SK-N-MC (cell line): ENCODE measurements at regions not wholly inside any gene's neighbourhood (a gene's known extent, or its start where the extent isn't known, plus 50 kb on each side); places are given as distances from the start of the nearest gene placed in this dataset.

ENCODE experiments used
- EZH2 ChIP-seq: fragments of 200-600 bp; sonication (generic); IDR thresholded peaks from one replicate; pipeline ENCODE4 v1.6.1; 2017; ENCODE audit warnings: antibody characterized with exemption
- FOXP2 ChIP-seq: optimal IDR thresholded peaks from 2 replicates; pipeline ENCODE3; 2011; ENCODE audit warnings: mild to moderate bottlenecking, moderate library complexity; ENCODE audit not compliant: insufficient read depth; ENCODE audit errors: extremely low read length, control extremely low read depth
- POLR2AphosphoS5 ChIP-seq: IDR thresholded peaks from 2 replicates; pipeline ENCODE4 v1.6.1; 2012; ENCODE audit warnings: mild to moderate bottlenecking, low read depth, low read length, borderline replicate concordance

DNA sequence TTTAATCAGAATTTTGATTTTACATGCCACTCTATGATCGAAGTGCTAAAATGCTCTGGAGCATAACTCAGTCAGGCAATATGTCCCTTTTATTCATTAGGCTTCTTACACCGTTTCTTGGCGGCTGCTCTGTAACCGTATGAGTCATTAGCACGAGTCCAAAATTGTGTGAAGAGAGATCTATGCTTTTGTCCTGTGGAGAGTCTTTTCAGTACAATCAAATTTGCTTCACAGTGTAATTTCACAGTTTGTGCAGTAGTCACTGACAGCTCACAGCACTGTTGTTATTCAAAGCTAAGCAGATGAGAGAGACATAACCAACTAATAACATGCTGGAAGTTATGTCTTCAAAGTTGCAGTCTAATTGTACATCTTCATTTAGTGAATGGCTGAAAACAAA, 167.8 kb downstream of the PCDH10 start:
- no peak for TF ChIP-seq EZH2
- no peak for TF ChIP-seq POLR2AphosphoS5
- TF ChIP-seq FOXP2: no peak
